Thyroid gland (tissue), 4 donors: ENCODE measurements at regions not wholly inside any gene's neighbourhood (a gene's known extent, or its start where the extent isn't known, plus 50 kb on each side); places are given as distances from the start of the nearest gene placed in this dataset.
"Not testable (repeated sequence)": the region's sequence is repeated elsewhere in the genome, so short reads cannot be mapped to it uniquely, and the experiment has no call there.

Experiments
- DNase-seq, 2 donors: peaks; one replicate each; pipeline ENCODE4 v3.0.0-alpha.2; 2019
- H3K27ac ChIP-seq, 3 donors: fragments of 200-600 bp; sonication (generic); 1 replicate in 2 of 3; 2 replicates in 1 of 3; pipeline ENCODE4 v1.5.1; 2016 to 2019; ENCODE audit warnings: mild to moderate bottlenecking in 1 of 3, moderate library complexity in 1 of 3
- H3K27me3 ChIP-seq: fragments of 200-600 bp; sonication (generic); one replicate; pipeline ENCODE4 v1.5.1; 2019
- H3K36me3 ChIP-seq, 2 donors: fragments of 200-600 bp; sonication (generic); one replicate each; pipeline ENCODE4 v1.5.1; 2016 to 2019
- H3K4me1 ChIP-seq, 2 donors: fragments of 200-600 bp; sonication (generic); one replicate each; pipeline ENCODE4 v1.5.1; 2017 to 2019
- H3K4me3 ChIP-seq, 3 donors: fragments of 200-600 bp; sonication (generic); replicated peaks in 1 of 3; 1 replicate in 2 of 3; 2 replicates in 1 of 3; pipeline ENCODE4 v1.5.1; 2016; ENCODE audit warnings: mild to moderate bottlenecking in 1 of 3
- H3K9me3 ChIP-seq: fragments of 200-600 bp; sonication (generic); one replicate; pipeline ENCODE4 v1.5.1; 2017
- CTCF ChIP-seq, 6 experiments: fragments of 200-600 bp in 3 of 6; fragments of 450-650 bp in 3 of 6; sonication (generic) in 3 of 6; IDR thresholded peaks; one replicate each; pipeline ENCODE4 v1.5.1; 2016 to 2019; ENCODE audit warnings: antibody characterized with exemption in 6 of 6, mild to moderate bottlenecking in 2 of 6, inconsistent platforms in 1 of 6, moderate library complexity in 1 of 6
- POLR2A ChIP-seq, 2 donors: fragments of 450-650 bp; IDR thresholded peaks; one replicate each; pipeline ENCODE4 v1.6.1; 2017; ENCODE audit warnings: antibody characterized with exemption in 2 of 2, mild to moderate bottlenecking in 2 of 2, moderate library complexity in 1 of 2
- WGBS, 2 donors: methylation state at CpG; one replicate each; pipeline ENCODE4 v1.1.5; 2017; 5-methylcytosine and 5-hydroxymethylcytosine counted together
- intact Hi-C: fragments of 100-400 bp; cut with DNase I; formaldehyde crosslinking; loops from one replicate; pipeline ENCODE4 v1.15.1; 2023

- Histone ChIP-seq H3K27ac (peak overlapping the region in 1 of 3 donors; percentile 42), H3K36me3 (no peaks in the 10 kb centered on the region), H3K4me3 (no peak overlapping the region), H3K4me1 (peaks cover 4 to 12% of the 10 kb centered on the region in 2 donors), H3K27me3 (no peaks in the 10 kb centered on the region), H3K9me3 (no peaks in the 10 kb centered on the region)
- peak; percentile 78 to 84 for DNase-seq
- TF ChIP-seq CTCF (IDR thresholded peaks at IDR 0.05) (no peak), POLR2A (IDR thresholded peaks at IDR 0.05) (no peak)
- intact Hi-C loops = no loop called here
- 44 to 70% methylated on average over 7 to 10 of the region's 11 CpGs for WGBS, 2 donors
Measured at GRCh38 chr2:121155502-121156056, 129.4 kb downstream of the TFCP2L1 start.

GRCh38 chr2:121157481-121157880, 127.5 kb downstream of the TFCP2L1 start:
- DNase-seq, intact Hi-C loops, H3K4me3 ChIP-seq, H3K27ac ChIP-seq, H3K9me3 ChIP-seq, H3K36me3 ChIP-seq, H3K27me3 ChIP-seq: not testable (repeated sequence)
- H3K4me1 ChIP-seq = peaks cover 4 to 12% of the 10 kb centered on the region in 2 donors
- WGBS, 2 donors = 85 to 97% methylated on average over 1 of the region's 1 CpG

- intact Hi-C loops = no loop called here
- no peak for TF ChIP-seq CTCF (IDR thresholded peaks at IDR 0.05)
- no peak for TF ChIP-seq POLR2A (IDR thresholded peaks at IDR 0.05)
- no peak for DNase-seq
- no peaks in the 10 kb centered on the region for H3K36me3 ChIP-seq
- no peak overlapping the region for H3K4me3 ChIP-seq
- 82 to 86% methylated on average over 6 to 8 of the region's 8 CpGs for WGBS, 2 donors
- no peak overlapping the region for H3K27ac ChIP-seq
- H3K27me3 ChIP-seq = no peaks in the 10 kb centered on the region
- H3K4me1 ChIP-seq = peaks cover 4 to 12% of the 10 kb centered on the region in 2 donors
- no peaks in the 10 kb centered on the region for H3K9me3 ChIP-seq
Measured at GRCh38 chr2:121159291-121160071, 125.5 kb downstream of the TFCP2L1 start.

GRCh38 chr2:121160366-121160765, 124.6 kb downstream of the TFCP2L1 start:
- Histone ChIP-seq H3K27me3 (no peaks in the 10 kb centered on the region), H3K9me3 (no peaks in the 10 kb centered on the region), H3K36me3 (no peaks in the 10 kb centered on the region), H3K4me3 (no peak overlapping the region), H3K27ac (no peak overlapping the region), H3K4me1 (peaks cover 0 to 5% of the 10 kb centered on the region in 2 donors)
- intact Hi-C loops = no loop called here
- TF ChIP-seq POLR2A (IDR thresholded peaks at IDR 0.05) (no peak), CTCF (IDR thresholded peaks at IDR 0.05) (no peak)
- WGBS, 2 donors = 79 to 88% methylated on average over 4 of the region's 4 CpGs
- DNase-seq = no peak

GRCh38 chr2:121161272-121161671, 123.7 kb downstream of the TFCP2L1 start:
- H3K27me3 ChIP-seq = no peaks in the 10 kb centered on the region
- intact Hi-C loops = no loop called here
- WGBS, 2 donors = 74 to 88% methylated on average over 1 of the region's 1 CpG
- no peak overlapping the region for H3K27ac ChIP-seq
- H3K36me3 ChIP-seq = no peaks in the 10 kb centered on the region
- H3K4me3 ChIP-seq = no peak overlapping the region
- peaks cover 0 to under 1% of the 10 kb centered on the region in 2 donors for H3K4me1 ChIP-seq
- no peaks in the 10 kb centered on the region for H3K9me3 ChIP-seq
- DNase-seq = no peak
- no peak for TF ChIP-seq POLR2A (IDR thresholded peaks at IDR 0.05)
- no peak for TF ChIP-seq CTCF (IDR thresholded peaks at IDR 0.05)
